ENCODE measurements at regions not wholly inside any gene's neighbourhood (a gene's known extent, or its start where the extent isn't known, plus 50 kb on each side); places are given as distances from the start of the nearest gene placed in this dataset.
"Not testable (repeated sequence)": the region's sequence is repeated elsewhere in the genome, so short reads cannot be mapped to it uniquely, and the experiment has no call there.

- peak; percentile 92 to 93 for DNase-seq
- no peak for TF ChIP-seq GATA1 (IDR thresholded peaks at IDR 0.05; ENCODE audit: low read depth, low read length)
- TF ChIP-seq POLR2A (IDR thresholded peaks at IDR 0.05; ENCODE audit: low read length), result peak; percentile 71
Observed at GRCh38 chr17:20908313-20909267, 134.2 kb downstream of the USP22 start.

- no peak for TF ChIP-seq GATA1 (IDR thresholded peaks at IDR 0.05; ENCODE audit: low read depth, low read length)
- TF ChIP-seq POLR2A (IDR thresholded peaks at IDR 0.05; ENCODE audit: low read length), result no peak
- DNase-seq, result no peak
Observed at GRCh38 chr17:20914658-20915057, 128.2 kb downstream of the USP22 start.

- DNase-seq, result no peak
- TF ChIP-seq GATA1 (IDR thresholded peaks at IDR 0.05; ENCODE audit: low read depth, low read length) (no peak), POLR2A (IDR thresholded peaks at IDR 0.05; ENCODE audit: low read length) (no peak)
Observed at GRCh38 chr17:20916383-20916782, 126.4 kb downstream of the USP22 start.

- DNase-seq, result not testable (repeated sequence)
Observed at GRCh38 chr17:20917610-20918306, 125.1 kb downstream of the USP22 start.

- DNase-seq, result no peak
- TF ChIP-seq POLR2A (IDR thresholded peaks at IDR 0.05; ENCODE audit: low read length) (no peak), GATA1 (IDR thresholded peaks at IDR 0.05; ENCODE audit: low read depth, low read length) (no peak)
Observed at GRCh38 chr17:20920095-20920814, 122.6 kb downstream of the USP22 start.

GRCh38 chr17:20920815-20921199 lies 122.0 kb downstream of the USP22 start:
- no peak for DNase-seq
- TF ChIP-seq POLR2A (IDR thresholded peaks at IDR 0.05; ENCODE audit: low read length) (no peak), GATA1 (IDR thresholded peaks at IDR 0.05; ENCODE audit: low read depth, low read length) (no peak)

- DNase-seq, result no peak
- TF ChIP-seq GATA1 (IDR thresholded peaks at IDR 0.05; ENCODE audit: low read depth, low read length) (no peak), POLR2A (IDR thresholded peaks at IDR 0.05; ENCODE audit: low read length) (no peak)
Observed at GRCh38 chr17:20922128-20922670, 120.6 kb downstream of the USP22 start.

- no peak for DNase-seq
- TF ChIP-seq POLR2A (IDR thresholded peaks at IDR 0.05; ENCODE audit: low read length) (no peak), GATA1 (IDR thresholded peaks at IDR 0.05; ENCODE audit: low read depth, low read length) (no peak)
Observed at GRCh38 chr17:20924306-20924705, 118.5 kb downstream of the USP22 start.

- no peak for DNase-seq
- no peak for TF ChIP-seq GATA1 (IDR thresholded peaks at IDR 0.05; ENCODE audit: low read depth, low read length)
- no peak for TF ChIP-seq POLR2A (IDR thresholded peaks at IDR 0.05; ENCODE audit: low read length)
Observed at GRCh38 chr17:20925091-20925490, 117.7 kb downstream of the USP22 start.

GRCh38 chr17:20925954-20926353 lies 116.9 kb downstream of the USP22 start:
- no peak for TF ChIP-seq GATA1 (IDR thresholded peaks at IDR 0.05; ENCODE audit: low read depth, low read length)
- TF ChIP-seq POLR2A (IDR thresholded peaks at IDR 0.05; ENCODE audit: low read length), result no peak
- no peak for DNase-seq

- TF ChIP-seq GATA1 (IDR thresholded peaks at IDR 0.05; ENCODE audit: low read depth, low read length) (no peak), POLR2A (IDR thresholded peaks at IDR 0.05; ENCODE audit: low read length) (no peak)
- no peak for DNase-seq
Observed at GRCh38 chr17:20926532-20926931, 116.3 kb downstream of the USP22 start.

- DNase-seq, result no peak
- TF ChIP-seq GATA1 (IDR thresholded peaks at IDR 0.05; ENCODE audit: low read depth, low read length) (no peak), POLR2A (IDR thresholded peaks at IDR 0.05; ENCODE audit: low read length) (no peak)
Observed at GRCh38 chr17:20927308-20927977, 115.4 kb downstream of the USP22 start.

GRCh38 chr17:20929334-20929733 lies 113.5 kb downstream of the USP22 start:
- no peak for DNase-seq
- no peak for TF ChIP-seq POLR2A (IDR thresholded peaks at IDR 0.05; ENCODE audit: low read length)
- no peak for TF ChIP-seq GATA1 (IDR thresholded peaks at IDR 0.05; ENCODE audit: low read depth, low read length)

All from erythroblast (primary cell).